NOMO-1 (cell line): ENCODE measurements at regions not wholly inside any gene's neighbourhood (a gene's known extent, or its start where the extent isn't known, plus 50 kb on each side); places are given as distances from the start of the nearest gene placed in this dataset.
"Not testable (repeated sequence)": the region's sequence is repeated elsewhere in the genome, so short reads cannot be mapped to it uniquely, and the experiment has no call there.

Source experiments
- DNase-seq, 2 experiments: peaks; one replicate each; lab custom pipeline; 2025; ENCODE audit not compliant: unreplicated experiment in 2 of 2; lab: John Stamatoyannopoulos, UW

DNA sequence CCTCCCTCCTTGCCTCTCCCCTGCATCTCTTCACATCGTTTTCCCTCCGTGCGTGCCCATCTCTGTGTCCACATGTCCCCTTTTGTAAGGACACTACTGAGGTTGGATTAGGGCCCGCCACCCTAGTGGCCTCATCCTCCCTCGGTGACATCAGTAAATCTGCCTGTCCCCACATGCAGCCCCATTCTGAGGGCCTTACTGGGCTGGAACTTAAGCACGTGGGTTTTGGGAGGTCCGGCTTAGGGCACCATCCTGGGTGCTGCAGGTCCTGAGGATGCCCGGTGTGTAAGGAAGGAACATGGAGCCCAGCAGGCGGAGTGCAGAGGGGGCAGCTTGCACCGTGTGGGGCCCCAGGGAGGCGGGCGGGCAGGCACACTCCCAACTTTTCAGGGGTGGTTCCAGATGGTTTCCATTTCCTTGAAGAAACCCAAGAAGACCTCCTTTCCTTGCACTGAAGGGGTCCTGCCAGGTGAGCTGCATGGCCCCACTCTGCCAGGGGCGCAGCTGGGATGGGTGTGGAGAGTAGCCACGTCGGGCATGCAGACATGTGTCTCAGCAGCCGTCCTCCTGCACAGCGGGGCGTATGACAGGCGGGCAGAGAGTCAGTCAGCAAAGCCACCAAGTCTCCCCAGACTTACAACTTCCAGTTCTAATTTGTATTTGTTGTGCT, 329.9 kb downstream of the QKI start:
- no peak for DNase-seq

DNA sequence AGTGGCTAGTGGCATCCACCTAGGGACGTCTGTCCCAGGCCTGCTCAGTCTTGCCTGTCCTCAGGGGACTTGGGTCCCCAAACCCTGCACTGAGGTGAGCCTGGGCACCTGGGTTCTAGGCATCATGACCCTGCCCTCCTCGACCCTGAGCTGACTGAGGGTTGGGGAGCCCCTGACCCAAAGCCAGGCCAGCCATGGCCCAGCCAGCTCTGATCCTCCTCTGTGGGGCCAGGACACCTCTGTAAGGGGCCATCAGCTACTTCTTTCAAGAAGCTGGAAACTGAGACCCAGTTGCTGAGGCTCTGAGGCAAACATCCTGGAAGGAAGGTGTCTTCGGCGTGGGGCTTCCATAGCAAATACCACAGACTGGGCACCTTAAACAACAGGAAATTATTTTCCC, 329.3 kb downstream of the QKI start:
- no peak for DNase-seq

DNA sequence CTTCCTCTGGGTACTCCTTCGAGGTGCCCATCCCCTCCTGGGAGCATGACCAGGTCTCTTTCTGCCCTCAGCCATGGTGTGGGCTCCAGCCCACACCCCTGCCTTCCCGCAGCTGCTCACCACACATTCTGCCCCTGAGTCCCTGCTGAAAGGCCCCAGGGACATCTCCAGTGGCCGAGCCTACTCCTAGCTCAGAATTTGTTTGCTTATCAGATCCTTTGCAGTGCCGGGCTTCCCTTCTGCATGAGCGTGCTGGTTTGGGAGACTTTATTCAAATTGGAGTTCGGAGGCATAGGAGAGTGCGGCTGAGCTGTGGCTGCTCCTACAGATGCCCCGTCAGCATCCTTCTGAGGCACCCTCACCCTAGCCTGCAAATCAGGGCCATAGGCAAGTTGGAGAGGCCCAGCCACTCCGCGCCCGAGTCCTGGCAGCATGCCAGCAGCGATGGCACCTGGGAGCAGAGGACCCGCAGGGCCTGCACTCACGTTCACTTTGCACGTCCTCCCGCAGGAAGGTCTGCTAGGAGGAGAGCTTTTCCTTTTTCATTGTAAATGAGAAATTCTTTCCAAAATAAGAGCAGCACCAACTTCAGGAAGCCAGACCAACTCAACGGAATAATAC, 327.3 kb downstream of the QKI start:
- DNase-seq = no peak

DNA sequence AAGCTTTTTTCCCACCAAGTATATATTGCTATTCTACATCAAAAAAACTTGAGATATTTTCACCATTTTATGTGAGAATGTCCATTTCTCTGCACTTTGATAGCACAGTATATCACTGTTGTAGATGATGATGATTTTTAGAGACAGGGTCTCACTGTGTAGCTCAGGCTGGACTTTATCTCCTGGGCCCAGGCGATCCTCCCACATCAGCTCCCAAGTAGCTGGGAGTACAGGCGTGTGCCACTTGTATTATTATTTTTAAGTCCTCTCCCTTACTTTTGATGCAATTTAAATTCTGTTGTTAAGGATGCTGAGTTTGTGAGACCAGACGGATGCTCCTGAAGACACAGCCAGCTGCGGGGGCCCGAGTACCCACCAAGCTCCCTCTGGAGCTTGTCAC, 326.8 kb downstream of the QKI start:
- no peak for DNase-seq

DNA sequence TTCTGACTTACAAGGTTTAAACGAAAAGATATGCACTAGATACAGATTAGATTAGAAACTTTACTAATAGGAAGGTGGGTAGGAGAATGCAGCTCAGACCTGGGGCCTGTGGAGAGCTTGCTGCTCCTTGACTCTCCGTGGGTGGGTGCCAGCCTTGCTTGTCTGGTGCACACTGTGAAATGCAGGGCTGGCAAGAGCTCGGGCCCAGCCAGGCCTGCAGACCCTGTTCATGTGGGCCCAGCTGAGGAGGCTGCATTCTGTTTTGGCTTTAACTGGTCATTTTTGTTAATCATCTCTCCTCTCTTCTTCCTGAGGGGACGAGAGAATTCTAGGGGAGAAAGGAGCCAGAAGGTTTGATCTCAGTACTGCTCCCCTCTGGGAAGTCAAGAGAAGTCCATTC, 325.4 kb downstream of the QKI start:
- no peak for DNase-seq

DNA sequence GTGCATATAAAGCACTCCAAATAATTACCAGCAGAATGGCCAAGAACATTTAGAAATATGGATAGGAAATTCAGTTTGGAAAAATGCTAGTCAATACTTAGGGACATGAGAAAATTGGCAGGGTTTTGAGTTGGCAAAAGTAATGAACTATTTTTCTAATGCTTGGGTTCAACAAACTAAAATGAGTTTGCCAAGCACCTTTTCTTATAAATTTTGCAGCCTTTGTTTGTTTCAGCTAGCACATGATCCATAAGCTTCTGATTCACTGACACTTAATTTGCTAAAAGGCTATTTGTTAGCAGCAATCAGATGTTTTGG, 324.8 kb downstream of the QKI start:
- DNase-seq = no peak

DNA sequence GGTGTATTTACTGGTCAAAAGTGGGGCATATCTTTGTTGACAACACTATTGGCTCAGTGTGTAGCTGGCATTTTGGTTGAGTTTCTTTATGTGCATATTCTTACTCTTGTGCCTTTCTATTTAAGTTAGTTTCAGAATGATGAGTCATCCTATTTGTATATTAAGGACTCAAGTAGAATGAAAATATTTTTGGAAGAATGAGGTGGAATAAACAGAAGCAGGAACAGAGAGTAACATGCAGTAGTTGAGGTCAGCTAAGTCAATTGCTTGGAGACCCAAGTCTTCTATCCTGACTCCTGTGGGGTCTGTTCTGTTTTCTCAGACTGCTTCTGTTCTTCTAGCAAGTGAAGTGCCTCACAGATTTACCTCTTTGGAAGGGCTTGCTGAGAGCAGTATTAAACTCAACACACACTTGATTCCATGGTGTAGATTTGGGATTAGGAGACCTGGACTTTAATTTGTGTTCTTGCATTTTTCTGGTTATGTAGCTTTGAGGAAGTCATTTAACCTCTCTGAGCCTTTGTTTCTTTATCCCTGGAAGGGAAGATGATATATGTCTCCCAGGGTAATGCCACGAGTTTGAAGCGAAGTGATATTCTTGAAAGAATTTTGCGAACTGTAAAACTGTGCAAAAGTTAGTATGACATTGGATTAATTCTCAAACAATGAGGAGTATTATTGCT, 324.3 kb downstream of the QKI start:
- DNase-seq = no peak

DNA sequence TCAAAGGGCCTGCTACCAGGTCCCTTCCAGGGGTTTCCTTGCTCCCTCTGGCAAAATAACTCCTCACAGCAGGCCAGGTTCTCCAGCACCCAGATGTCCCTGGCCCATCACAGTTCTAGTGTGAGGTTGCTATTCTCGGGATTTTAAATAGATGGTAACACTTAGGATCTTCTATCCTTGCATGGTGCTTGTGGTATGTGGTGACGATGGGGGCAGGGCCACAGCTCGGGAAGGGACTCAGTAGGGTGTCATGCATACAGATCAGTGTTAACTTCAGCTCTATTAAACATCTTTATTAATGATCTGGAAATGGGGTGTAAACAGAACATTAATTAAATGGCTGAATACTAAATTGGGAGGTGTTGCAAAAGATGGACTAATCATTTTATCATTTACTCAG, 323.8 kb downstream of the QKI start:
- DNase-seq = no peak

DNA sequence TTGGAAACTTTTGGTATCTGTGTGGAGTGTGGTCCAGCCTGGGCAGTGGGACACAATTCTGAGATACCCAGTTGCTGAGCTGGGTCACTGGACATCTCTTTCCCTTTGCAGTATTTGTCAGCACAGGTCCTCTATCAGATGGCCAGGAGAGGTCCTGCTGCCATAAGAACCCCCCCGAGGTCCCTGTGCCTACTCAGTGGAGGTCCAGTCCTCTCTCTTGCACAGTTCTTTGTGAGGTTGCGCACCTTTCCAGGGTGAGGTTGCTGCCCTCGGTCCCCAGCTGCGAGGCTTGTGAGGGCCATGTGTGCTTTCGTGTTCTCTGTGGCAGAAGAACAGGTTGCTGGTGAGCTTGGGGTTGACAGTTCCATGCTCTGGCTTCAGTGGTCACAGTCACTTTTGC, 320.6 kb downstream of the QKI start:
- DNase-seq = no peak

DNA sequence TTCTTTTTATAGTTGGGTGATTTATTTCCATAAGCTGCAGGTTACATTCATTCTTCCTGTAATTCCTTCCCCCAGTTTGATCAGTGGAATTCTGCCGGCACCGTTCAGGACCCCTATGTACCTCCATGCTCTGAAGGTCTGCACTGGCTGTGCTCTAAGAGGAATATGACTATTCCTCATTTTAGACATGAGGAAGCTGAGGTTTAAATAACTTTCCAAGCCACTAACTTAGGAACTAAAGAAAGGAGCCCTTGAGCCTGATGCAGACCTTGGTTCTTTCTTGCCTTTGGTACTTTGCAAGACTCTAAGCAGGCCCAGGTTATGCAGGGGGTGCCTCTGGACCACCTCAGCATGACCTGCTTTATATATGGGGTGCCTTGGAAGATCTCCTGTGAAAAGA, 318.5 kb downstream of the QKI start:
- DNase-seq = no peak

DNA sequence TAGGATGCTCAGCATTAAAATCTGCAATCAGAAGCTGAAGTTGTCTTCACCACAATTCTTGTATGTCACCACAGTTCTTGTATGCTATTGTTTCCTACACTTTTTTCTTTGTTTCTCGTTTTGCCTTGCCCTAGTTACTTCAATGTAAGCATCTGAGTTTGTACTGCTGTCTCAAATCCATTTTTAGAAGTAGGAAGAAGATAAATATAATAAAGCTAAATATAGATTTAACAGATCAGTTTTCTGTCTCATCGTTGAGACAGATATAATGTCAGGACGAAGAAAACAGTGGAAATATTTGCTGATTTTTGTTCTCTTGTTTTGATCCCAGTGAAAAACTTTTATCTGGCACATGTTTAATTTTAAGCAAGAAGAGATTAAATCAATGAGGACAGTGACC, 318.0 kb downstream of the QKI start:
- DNase-seq = no peak

DNA sequence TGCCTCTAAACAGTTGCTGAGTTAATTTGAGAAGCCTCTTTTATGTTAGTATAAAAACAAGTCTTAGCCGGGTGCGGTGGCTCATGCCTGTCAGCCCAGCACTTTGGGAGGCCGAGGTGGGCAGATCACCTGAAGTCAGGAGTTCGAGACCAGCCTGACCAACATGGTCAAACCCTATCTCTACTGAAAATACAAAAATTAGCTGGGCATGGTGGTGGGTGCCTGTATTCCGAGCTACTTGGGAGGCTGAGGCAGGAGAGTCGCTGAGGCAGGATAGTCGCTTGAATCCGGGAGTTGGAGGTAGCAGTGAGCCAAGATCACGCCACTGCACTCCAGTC, 317.5 kb downstream of the QKI start:
- not testable (repeated sequence) for DNase-seq

DNA sequence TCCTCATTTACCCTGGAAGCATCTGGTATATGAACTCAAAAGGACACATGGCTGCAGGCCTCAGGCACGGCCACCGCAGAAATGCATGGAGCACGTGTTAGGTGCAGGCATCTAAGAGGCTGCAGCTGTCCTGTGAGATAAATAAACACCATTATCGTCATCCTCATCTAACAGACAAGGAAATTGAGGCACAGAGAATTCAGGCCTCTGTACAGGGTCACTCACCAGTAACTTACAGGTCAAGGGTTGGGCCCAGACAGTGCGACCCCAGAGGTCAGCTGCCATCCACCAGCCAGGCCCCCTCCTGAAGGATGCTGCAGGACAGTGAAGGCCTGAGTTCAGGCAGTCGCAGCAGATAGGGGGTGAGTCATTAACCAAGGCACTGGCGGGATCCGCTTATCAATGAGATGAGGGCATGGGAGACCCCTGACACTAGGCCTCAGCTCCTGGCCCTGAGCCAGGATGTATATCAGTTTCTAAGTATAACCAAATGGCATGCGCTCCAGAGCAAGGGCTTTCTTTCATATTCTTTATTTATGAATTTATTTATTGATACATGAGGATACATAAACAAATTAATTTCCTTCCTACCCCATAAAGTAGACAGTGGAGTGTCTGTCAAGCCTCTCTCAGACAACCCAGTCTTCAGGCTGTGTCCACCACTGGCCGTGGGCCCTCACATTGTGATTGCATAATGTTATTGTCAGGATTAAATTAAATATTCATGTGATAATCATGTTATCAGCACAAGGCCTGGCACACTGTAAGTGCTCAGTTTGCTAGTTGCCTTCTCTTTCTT, 316.9 kb downstream of the QKI start:
- DNase-seq = no peak

DNA sequence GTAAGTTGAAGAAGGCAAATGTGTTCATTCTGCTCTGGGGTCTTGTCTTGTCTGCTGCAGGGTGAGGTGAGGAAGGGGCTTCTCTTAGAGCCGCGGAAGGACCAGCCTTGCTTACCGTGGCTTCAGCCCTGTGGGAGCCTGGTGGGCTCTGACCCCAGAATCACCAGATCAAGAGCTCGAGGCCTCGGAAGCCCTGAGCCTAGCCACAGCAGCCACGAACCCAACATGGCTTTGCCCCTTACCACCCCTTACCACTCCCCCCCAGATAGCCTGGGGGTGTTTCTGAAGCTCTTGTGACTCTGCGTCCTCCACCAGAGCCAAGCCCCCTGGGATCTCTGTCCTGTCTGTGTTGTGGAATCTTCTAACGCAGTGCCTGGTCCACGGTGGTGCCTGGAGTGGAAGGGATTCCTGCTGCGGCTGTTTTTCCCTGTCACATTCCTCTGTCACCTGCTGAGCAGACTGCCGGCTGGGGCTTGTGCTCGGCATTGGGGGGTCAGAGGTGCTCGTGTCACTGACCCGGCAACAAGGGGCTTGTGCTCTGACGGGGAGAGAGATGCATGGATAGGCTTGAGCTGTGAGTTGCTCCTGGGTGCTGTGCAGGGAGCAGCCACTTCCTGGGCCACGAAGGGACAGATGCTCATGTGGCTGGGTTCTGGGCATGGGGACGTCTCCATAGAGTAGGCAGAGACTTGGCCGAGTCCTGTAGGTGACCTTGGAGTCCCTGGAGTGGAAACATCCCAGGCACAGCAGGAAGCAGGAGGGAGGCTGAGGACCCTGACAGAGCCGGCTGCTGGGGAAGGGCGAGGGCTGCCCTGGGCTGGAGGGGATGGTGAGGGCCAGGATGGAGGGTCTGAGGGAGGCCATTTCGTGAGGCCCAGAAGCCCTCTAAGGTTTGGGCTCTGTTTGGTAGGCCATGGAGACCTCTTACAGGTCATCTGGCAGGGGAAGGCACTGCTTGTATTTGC, 316.0 kb downstream of the QKI start:
- no peak for DNase-seq

DNA sequence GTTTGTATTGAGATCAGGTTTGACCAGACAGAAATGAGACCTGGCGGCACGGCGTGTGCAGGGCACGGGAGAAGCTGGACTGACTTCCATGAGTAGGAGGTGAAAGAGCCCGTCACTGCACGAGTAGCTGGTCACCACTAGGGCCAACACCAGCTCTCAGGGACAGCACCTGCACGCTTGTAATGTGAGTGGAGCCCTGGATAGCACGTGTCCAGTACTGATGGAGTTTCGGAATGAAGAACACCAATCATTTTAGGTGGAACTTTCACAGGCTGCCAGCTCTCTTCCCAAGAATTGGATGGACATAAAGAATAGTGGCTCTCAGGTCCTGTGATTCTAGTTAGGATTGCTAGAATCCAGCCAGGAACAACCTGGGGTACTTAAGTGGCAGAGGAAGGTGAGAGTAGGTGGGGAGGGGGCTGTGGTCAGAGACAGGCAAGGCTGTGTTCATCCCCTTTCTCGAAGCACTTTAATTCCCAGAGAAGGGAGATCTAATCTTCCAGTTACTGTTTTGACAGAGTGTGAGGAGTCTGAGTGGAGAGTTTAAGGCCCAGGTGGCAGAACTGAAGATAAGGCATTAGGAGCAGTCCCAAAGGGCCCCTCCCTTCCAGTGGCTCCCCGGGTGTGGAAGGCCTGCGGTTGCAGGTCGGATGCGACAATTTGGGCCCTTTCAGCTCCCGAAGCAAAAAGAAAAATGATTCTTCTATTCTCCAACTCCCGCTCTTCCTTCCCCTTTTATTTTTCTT, 314.8 kb downstream of the QKI start:
- DNase-seq = no peak

DNA sequence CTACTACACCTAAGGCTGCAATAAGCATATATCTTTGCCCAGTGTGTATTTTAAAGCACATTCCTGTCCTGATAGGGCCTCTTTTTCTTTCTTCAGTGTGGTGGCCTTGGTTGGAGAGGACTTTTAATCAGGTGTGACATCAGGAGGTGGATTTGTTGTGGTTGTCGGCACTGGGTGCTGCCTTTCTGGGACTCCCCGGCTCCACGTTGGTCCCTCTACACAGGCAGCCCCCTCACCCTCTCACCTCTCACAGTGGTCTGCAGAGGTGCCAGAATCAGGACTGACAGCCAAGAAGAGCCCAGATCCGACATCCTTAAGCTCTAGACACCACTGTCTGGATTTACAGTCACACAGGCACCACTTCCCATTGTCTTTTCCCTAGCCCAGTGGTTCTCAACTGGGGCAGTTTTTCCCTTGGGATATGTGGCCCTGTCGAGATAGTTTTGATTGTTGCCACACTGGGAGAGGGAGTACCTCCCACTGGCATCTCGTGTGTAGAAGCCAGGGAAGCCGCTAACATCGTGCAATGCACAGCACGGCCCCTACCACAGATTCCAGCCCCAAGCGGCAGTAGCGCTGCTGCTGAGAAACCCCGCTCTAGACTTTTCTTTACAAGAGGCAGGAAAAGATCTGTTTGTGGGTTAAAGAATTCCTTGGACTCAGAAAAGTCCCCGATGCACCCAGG, 314.1 kb downstream of the QKI start:
- no peak for DNase-seq

DNA sequence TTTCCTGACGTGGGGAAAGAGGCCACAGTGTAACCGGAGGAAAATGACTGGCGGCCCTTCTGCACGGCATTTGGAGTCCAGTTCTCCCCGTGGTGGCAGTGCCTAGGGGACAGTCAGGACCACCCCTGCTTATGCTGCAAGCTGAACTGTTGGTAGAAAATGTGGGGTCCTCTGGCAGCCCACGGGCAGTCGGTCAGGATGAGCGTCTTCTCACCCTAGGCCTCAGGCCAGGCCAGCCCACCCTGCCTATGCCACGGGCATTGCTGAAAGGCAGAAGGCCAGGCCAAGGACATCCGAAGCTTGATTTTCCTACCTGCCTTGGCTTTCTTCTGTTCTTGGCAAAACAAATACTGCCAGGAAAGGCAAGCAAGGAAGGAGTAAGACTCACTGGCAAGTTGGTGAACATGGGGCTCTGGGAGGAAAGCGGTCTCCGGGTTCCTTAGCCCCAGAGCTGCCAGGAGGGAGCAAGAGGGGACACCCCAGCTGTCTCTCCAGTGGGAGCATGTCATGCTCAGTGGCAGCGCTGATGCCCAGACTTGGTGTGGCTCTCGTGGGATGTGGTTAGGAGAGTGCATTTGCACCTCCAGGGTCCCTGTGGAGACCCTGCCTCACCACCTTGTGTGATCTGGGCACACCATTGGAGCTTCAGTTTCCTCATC, 311.6 kb downstream of the QKI start:
- DNase-seq = no peak

DNA sequence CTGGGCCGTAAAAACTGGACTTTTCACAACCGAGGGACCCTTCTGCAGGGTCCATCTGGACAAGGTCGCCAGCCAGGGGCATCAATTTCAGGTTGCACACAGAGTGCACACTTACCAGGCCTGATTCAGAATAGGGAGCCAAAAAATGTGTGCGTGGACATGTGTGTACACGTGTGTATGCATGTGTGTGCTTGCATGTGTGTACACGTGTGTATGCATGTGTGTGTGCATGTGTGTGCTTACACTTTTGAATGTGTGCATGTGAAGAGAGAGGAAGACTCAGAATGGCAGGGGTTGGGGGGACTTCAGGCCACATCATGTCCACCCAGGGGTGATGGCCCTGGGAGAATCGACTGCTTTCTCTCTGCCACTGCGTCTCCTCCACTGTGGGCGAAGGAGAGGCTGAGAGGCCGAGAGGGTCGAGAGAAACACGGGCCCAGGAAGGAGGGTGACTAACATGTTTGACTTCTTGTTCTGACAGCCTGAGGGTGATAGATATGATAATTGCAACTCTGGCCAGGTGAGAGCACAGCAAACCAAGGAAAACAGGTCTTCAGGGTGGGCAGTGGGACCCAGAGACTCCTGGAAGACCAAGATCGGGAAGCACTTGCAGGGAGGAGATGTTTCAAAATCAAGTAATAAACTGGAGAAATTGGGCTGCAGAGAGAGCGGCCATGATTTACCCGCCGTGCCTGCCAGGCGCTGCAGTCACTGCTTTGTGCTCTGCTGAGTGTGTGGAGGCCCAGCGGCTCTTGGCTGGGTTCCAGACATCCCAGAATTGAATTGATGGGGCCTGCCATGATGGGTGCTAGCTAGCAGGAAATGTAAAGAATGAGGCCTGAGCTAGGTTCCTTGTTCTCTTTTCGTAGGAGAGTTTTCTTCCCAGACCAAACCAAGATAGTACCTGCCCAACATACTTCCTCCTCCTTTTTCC, 310.8 kb downstream of the QKI start:
- no peak for DNase-seq
